ENCODE measurements at regions not wholly inside any gene's neighbourhood (a gene's known extent, or its start where the extent isn't known, plus 50 kb on each side); places are given as distances from the start of the nearest gene placed in this dataset.

DNA sequence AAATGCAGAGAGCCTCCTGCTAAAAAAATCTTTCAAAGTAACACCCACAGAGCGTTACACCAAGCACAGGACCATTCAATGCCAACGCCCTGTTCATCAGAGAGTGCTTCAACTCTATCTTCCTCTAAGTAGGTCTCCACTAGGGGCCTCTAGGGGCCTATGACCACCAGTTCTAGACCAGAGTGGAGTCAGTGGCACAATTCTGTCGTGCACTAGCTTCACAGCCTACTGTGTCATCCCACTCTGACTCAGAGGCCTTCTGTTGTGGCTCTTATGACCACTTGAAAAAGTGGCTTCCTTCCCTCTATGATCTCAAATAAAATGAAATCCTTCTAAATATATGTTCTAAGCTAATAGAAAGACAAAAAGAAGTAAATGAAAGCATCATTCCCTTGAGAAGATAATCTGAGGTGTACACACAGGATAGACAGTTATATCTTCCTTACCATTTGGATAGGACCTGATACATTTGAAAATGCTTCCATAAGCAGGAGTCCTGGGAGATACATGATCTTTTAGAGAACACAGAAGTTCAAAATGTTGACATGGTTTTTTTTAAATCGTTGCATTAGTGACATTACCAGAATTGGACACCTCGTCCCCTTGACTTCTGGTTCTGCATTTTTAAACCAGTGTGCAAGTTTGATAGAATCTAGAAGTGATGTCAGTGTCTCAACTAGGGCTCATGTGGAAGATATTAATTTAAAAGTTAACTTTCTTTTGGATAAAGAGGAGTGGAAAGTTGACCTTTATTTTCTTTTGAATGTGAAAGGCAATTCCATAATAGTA, 151.9 kb downstream of the SH3BGRL2 start:
- DNase-seq (ENCODE audit: missing footprints) (no peak), ATAC-seq (no peak)
- intact Hi-C loops (cut with DNase I): no loop called here

- DNase-seq (ENCODE audit: missing footprints) (no peak), ATAC-seq (no peak)
- intact Hi-C loops (cut with DNase I): no loop called here
Observed at GRCh38 chr6:79781916-79782315, 150.8 kb downstream of the SH3BGRL2 start.

GRCh38 chr6:79780881-79781280, 149.8 kb downstream of the SH3BGRL2 start:
- no peak for ATAC-seq
- intact Hi-C loops (cut with DNase I): no loop called here
- DNase-seq (ENCODE audit: missing footprints): no peak

- ATAC-seq: no peak
- intact Hi-C loops (cut with DNase I): loop anchor here (2.0 to 5.0 kb wide), 3 partner anchors 33 to 313 kb away; no protein-coding TSS in a partner anchor
- no peak for DNase-seq (ENCODE audit: missing footprints)
Observed at GRCh38 chr6:79778816-79779215, 147.7 kb downstream of the SH3BGRL2 start.

DNA sequence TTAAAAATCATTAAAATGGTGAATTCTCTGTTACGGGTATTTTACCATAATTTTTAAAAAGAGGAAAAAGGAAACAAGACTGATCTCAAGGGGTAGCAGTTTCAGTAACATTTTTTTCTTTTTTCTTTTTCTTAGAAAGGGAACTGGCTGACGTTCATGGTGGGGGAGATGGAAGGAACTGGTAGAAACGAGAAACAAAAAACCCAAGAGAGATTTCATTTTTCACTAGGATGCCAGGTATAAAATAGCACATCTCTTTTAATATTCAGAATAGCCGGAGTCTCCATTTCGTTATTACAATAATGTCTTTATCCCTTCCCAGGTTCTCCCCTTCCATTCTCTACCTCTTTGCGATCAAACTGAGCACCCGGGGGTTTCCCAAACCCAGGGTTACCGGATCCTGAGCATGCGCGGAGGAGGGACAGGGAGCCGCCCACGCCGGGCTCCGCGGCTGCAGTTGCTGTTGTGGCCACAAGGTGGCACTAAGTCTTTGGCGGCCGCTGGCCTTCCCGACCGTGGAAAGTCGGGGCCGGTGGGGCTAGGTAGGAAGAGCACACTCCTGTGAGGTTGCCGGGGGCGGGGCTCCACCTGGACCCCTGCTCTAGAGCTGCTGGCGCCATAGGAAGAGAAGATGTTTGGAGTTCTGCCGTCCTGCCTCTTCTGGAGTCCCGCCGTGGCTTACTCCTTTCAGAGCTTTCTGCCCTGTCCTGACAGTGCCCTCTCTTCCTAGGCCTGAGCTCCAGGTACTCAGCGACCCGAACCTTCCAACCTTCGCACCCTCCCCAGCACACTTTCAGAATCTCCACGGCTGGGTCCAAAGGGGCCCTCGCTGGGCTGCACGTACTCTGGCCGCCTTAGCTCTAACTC, 146.8 kb downstream of the SH3BGRL2 start:
- intact Hi-C loops (cut with DNase I): loop anchor here (2.0 to 5.0 kb wide), 3 partner anchors 34 to 314 kb away; no protein-coding TSS in a partner anchor

GRCh38 chr6:79776076-79776475, 144.9 kb downstream of the SH3BGRL2 start:
- DNase-seq (ENCODE audit: missing footprints) (no peak), ATAC-seq (no peak)
- intact Hi-C loops (cut with DNase I): loop anchor here (5.0 kb wide), 2 partner anchors 36 to 316 kb away; no protein-coding TSS in a partner anchor

More for the DNA sequence above, 146.8 kb downstream of the SH3BGRL2 start:
- DNase-seq (ENCODE audit: missing footprints): peak; percentile 89
- peak; percentile 92 for ATAC-seq

DNA sequence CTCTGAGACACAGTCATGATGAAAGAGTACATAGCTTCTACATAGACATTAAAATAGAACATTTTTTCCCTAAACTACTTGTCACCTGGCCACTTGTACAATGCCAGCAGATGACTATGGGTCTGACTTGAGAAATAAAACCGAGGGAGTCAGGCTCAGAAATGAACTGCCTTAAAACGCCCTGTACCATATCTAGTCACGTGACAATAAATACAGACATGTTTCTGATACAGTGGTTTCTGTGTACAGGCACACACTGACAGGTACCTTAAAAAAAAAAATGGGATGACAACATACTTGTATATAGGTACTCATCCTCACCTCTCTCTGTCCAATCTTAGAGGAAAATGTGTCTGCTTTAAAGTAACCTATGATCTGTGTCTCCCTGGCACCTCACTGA, 144.1 kb downstream of the SH3BGRL2 start:
- ATAC-seq (no peak), DNase-seq (ENCODE audit: missing footprints) (no peak)
- intact Hi-C loops (cut with DNase I): loop anchor here (5.0 kb wide), 2 partner anchors 37 to 317 kb away; no protein-coding TSS in a partner anchor

DNA sequence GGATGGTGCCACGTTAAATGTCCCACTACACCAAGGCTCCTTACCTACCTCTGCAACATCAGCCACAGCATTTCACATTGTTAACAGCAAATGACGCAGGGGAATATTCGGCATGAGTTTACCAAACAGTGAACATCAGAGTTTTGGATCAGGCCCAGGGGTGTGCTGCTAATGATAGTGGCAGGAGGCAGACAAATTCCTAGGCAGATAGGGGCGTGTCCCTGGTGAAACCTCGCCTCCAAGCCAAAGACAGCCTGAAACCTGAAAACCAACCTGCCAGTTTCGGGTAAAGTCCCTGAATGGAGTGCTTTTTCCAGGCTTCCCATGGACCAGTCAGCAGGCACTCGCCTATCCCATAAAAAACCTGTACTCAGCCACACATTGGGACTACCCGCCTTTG, 133.6 kb downstream of the SH3BGRL2 start:
- DNase-seq (ENCODE audit: missing footprints) (no peak), ATAC-seq (no peak)
- intact Hi-C loops (cut with DNase I): no loop called here

DNA sequence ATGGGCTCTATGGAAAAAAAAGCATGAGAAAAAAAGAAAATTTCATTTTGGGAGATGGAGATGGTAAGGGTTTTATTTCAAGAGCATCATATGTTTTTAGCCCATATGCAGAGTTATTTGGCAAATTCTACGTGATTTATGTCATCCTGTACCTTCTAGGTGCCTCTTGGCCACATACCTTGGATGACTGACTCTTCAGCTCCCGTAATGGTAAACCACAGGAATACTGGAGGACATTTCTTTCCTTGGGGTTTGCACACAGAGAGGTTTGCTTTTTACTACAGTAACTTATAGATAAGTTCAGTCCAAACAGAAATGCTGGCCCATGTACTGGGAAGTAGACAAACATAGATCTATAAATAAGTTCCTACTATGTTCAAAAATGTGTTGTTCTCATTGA, 132.2 kb downstream of the SH3BGRL2 start:
- ATAC-seq (no peak), DNase-seq (ENCODE audit: missing footprints) (no peak)
- intact Hi-C loops (cut with DNase I): no loop called here

GRCh38 chr6:79762370-79762769, 131.2 kb downstream of the SH3BGRL2 start:
- ATAC-seq (no peak), DNase-seq (ENCODE audit: missing footprints) (no peak)
- intact Hi-C loops (cut with DNase I): no loop called here

GRCh38 chr6:79756496-79756895, 125.4 kb downstream of the SH3BGRL2 start:
- intact Hi-C loops (cut with DNase I): no loop called here
- ATAC-seq: no peak

DNA sequence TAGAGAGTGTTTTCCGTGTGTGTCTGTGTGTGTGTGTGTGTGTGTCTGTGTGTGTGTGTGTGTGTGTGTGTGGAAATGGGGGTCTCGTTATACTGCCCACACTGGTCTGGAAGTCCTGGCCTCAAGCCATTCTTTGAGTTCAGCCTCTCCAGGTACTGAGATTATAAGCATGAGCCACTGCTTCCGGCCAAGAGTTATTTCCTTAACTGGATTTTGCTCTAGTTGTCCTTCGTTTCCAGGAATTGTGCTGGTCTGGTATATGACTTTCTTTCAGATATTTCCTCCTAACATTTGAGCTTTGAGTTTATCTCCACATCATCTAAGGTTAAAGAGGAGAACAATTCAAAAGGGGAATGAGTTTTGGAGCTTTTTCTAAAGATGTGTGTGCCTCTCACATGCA, 124.8 kb downstream of the SH3BGRL2 start:
- ATAC-seq (no peak), DNase-seq (ENCODE audit: missing footprints) (no peak)
- intact Hi-C loops (cut with DNase I): no loop called here

More at GRCh38 chr6:79756496-79756895, 125.4 kb downstream of the SH3BGRL2 start:
- DNase-seq (ENCODE audit: missing footprints): no peak

All from Right ventricle myocardium inferior (tissue), 1 donor.